ENCODE measurements at regions not wholly inside any gene's neighbourhood (a gene's known extent, or its start where the extent isn't known, plus 50 kb on each side); places are given as distances from the start of the nearest gene placed in this dataset.
"Not testable (repeated sequence)": the region's sequence is repeated elsewhere in the genome, so short reads cannot be mapped to it uniquely, and the experiment has no call there.

GRCh38 chr4:111435986-111436744, 709.1 kb upstream of the FAM241A start:
- no peak for DNase-seq

GRCh38 chr4:111441687-111442086, 703.6 kb upstream of the FAM241A start:
- DNase-seq: no peak

GRCh38 chr4:111444836-111445235, 700.4 kb upstream of the FAM241A start:
- not testable (repeated sequence) for DNase-seq

- no peak for DNase-seq
These were observed 695.6 kb upstream of the FAM241A start for GRCh38 chr4:111449657-111450056.

- no peak for DNase-seq
These were observed 694.4 kb upstream of the FAM241A start for GRCh38 chr4:111450867-111451266.

GRCh38 chr4:111453216-111453615, 692.0 kb upstream of the FAM241A start:
- DNase-seq: no peak

- DNase-seq: no peak
These were observed 690.3 kb upstream of the FAM241A start for GRCh38 chr4:111454961-111455360.

GRCh38 chr4:111464251-111465045, 680.8 kb upstream of the FAM241A start:
- no peak for DNase-seq

- no peak for DNase-seq
These were observed 678.2 kb upstream of the FAM241A start for GRCh38 chr4:111466811-111467604.

GRCh38 chr4:111475001-111475400, 670.3 kb upstream of the FAM241A start:
- DNase-seq: peak; percentile 51

GRCh38 chr4:111475666-111476065, 669.6 kb upstream of the FAM241A start:
- no peak for DNase-seq

GRCh38 chr4:111480510-111480909, 664.7 kb upstream of the FAM241A start:
- no peak for DNase-seq

- no peak for DNase-seq
These were observed 661.7 kb upstream of the FAM241A start for GRCh38 chr4:111483375-111484169.

GRCh38 chr4:111492496-111492895, 652.8 kb upstream of the FAM241A start:
- DNase-seq: no peak

- no peak for DNase-seq
These were observed 650.8 kb upstream of the FAM241A start for GRCh38 chr4:111494471-111494870.

- no peak for DNase-seq
These were observed 650.3 kb upstream of the FAM241A start for GRCh38 chr4:111494971-111495370.

- DNase-seq: no peak
These were observed 646.0 kb upstream of the FAM241A start for GRCh38 chr4:111499291-111499690.

GRCh38 chr4:111499706-111500105, 645.5 kb upstream of the FAM241A start:
- no peak for DNase-seq

GRCh38 chr4:111500858-111501257, 644.4 kb upstream of the FAM241A start:
- DNase-seq: no peak

- peak; percentile 18 for DNase-seq
These were observed 643.3 kb upstream of the FAM241A start for GRCh38 chr4:111501946-111502345.

GRCh38 chr4:111502626-111503025, 642.6 kb upstream of the FAM241A start:
- DNase-seq: no peak

GRCh38 chr4:111506706-111507105, 638.5 kb upstream of the FAM241A start:
- no peak for DNase-seq

GRCh38 chr4:111510535-111510934, 634.7 kb upstream of the FAM241A start:
- DNase-seq: no peak

All from femur (tissue), 1 donor.